ENCODE measurements at regions not wholly inside any gene's neighbourhood (a gene's known extent, or its start where the extent isn't known, plus 50 kb on each side); places are given as distances from the start of the nearest gene placed in this dataset.

DNA sequence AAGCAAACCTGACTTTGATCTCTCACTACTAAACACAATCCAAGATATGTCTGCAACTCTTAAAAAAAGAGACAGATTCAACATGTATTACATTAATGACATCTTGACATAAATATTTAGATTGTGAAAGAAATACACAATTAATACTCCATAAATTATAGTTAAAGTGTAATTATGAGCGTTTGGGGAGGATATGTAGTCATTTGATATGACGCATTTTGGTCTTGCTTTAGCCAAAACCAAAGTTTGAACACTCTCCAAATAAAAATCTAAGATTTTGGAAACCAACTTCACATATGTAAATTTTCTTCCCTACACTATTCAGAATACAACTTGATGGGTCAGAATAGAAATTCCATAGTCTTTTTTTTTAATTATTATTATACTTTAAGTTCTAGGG is 1257.6 kb downstream of the SLC16A7 start:
- TF ChIP-seq TAF1 (IDR thresholded peaks at IDR 0.05; ENCODE audit: low read depth, low read length) (no peak), KDM1A (IDR thresholded peaks at IDR 0.05; ENCODE audit: borderline replicate concordance, low read length) (no peak), HDAC6 (IDR thresholded peaks at IDR 0.05; ENCODE audit: low read depth, low read length) (no peak), CHD1 (IDR thresholded peaks at IDR 0.05; ENCODE audit: low read depth, low read length) (no peak), CEBPB (IDR thresholded peaks at IDR 0.05; ENCODE audit: low read depth, low read length) (no peak), EZH2 (IDR thresholded peaks at IDR 0.05; ENCODE audit: low read depth, low read length, severe bottlenecking) (no peak)
- TF ChIP-seq, protein P1, sequence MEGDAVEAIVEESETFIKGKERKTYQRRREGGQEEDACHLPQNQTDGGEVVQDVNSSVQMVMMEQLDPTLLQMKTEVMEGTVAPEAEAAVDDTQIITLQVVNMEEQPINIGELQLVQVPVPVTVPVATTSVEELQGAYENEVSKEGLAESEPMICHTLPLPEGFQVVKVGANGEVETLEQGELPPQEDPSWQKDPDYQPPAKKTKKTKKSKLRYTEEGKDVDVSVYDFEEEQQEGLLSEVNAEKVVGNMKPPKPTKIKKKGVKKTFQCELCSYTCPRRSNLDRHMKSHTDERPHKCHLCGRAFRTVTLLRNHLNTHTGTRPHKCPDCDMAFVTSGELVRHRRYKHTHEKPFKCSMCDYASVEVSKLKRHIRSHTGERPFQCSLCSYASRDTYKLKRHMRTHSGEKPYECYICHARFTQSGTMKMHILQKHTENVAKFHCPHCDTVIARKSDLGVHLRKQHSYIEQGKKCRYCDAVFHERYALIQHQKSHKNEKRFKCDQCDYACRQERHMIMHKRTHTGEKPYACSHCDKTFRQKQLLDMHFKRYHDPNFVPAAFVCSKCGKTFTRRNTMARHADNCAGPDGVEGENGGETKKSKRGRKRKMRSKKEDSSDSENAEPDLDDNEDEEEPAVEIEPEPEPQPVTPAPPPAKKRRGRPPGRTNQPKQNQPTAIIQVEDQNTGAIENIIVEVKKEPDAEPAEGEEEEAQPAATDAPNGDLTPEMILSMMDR (IDR thresholded peaks at IDR 0.05; ENCODE audit: control extremely low read depth in 1 of 3, insufficient read depth in 1 of 3, low read depth in 1 of 3, low read length in 3 of 3) = no peak
- TF ChIP-seq, protein P2, sequence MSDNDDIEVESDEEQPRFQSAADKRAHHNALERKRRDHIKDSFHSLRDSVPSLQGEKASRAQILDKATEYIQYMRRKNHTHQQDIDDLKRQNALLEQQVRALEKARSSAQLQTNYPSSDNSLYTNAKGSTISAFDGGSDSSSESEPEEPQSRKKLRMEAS (IDR thresholded peaks at IDR 0.05) = no peak
